Muscle layer of colon (tissue), 2 donors: ENCODE measurements at regions not wholly inside any gene's neighbourhood (a gene's known extent, or its start where the extent isn't known, plus 50 kb on each side); places are given as distances from the start of the nearest gene placed in this dataset.

ENCODE experiments used
- H3K27ac ChIP-seq: one replicate; pipeline ENCODE4 v1.7.0; 2013; ENCODE audit warnings: low read depth, mild to moderate bottlenecking, low read length, moderate library complexity
- H3K27me3 ChIP-seq, 2 donors: one replicate each; pipeline ENCODE4 v1.7.0; 2013; ENCODE audit warnings: low read length in 2 of 2, mild to moderate bottlenecking in 2 of 2; ENCODE audit not compliant: insufficient read depth in 2 of 2, control insufficient read depth in 1 of 2
- H3K36me3 ChIP-seq: one replicate; pipeline ENCODE4 v1.7.0; 2013; ENCODE audit warnings: mild to moderate bottlenecking, low read length; ENCODE audit not compliant: insufficient read depth
- H3K4me1 ChIP-seq: one replicate; pipeline ENCODE4 v1.7.0; 2013; ENCODE audit warnings: mild to moderate bottlenecking, low read length; ENCODE audit not compliant: insufficient read depth
- H3K4me3 ChIP-seq, 2 donors: one replicate each; pipeline ENCODE4 v1.7.0; 2013; ENCODE audit warnings: low read length in 2 of 2, low read depth in 1 of 2, mild to moderate bottlenecking in 1 of 2, moderate library complexity in 1 of 2
- H3K9ac ChIP-seq: one replicate; pipeline ENCODE4 v1.7.0; 2013; ENCODE audit warnings: low read length
- H3K9me3 ChIP-seq: one replicate; pipeline ENCODE4 v1.7.0; 2013; ENCODE audit warnings: mild to moderate bottlenecking, low read length
- donor health status: abdominal sarcoma.
- donor health status: Adenocarcinoma of cecum.

- Histone ChIP-seq H3K9ac (no peak overlapping the region), H3K27me3 (no peaks in the 10 kb centered on the region), H3K36me3 (no peaks in the 10 kb centered on the region), H3K4me3 (no peak overlapping the region), H3K27ac (no peak overlapping the region), H3K9me3 (no peaks in the 10 kb centered on the region), H3K4me1 (no peaks in the 10 kb centered on the region)
Measured at GRCh38 chr4:131251321-131251720, 1897.8 kb upstream of the PCDH10 start.

GRCh38 chr4:131257241-131257640 is 1891.9 kb upstream of the PCDH10 start:
- no peaks in the 10 kb centered on the region for H3K4me1 ChIP-seq
- no peaks in the 10 kb centered on the region for H3K27me3 ChIP-seq
- no peaks in the 10 kb centered on the region for H3K9me3 ChIP-seq
- no peak overlapping the region for H3K27ac ChIP-seq
- no peak overlapping the region for H3K4me3 ChIP-seq
- H3K36me3 ChIP-seq, result no peaks in the 10 kb centered on the region
- H3K9ac ChIP-seq, result no peak overlapping the region

GRCh38 chr4:131258361-131258760 is 1890.7 kb upstream of the PCDH10 start:
- Histone ChIP-seq H3K9me3 (no peaks in the 10 kb centered on the region), H3K4me1 (no peaks in the 10 kb centered on the region), H3K27me3 (no peaks in the 10 kb centered on the region), H3K27ac (no peak overlapping the region), H3K36me3 (no peaks in the 10 kb centered on the region), H3K4me3 (no peak overlapping the region), H3K9ac (no peak overlapping the region)

- Histone ChIP-seq H3K27me3 (no peaks in the 10 kb centered on the region), H3K27ac (no peak overlapping the region), H3K4me1 (no peaks in the 10 kb centered on the region), H3K36me3 (no peaks in the 10 kb centered on the region), H3K4me3 (no peak overlapping the region), H3K9me3 (no peaks in the 10 kb centered on the region), H3K9ac (no peak overlapping the region)
Measured at GRCh38 chr4:131288441-131288840, 1860.7 kb upstream of the PCDH10 start.

GRCh38 chr4:131296192-131296591 is 1852.9 kb upstream of the PCDH10 start:
- H3K9ac ChIP-seq, result no peak overlapping the region
- H3K4me3 ChIP-seq, result no peak overlapping the region
- no peaks in the 10 kb centered on the region for H3K36me3 ChIP-seq
- H3K27me3 ChIP-seq, result no peaks in the 10 kb centered on the region
- no peaks in the 10 kb centered on the region for H3K4me1 ChIP-seq
- no peaks in the 10 kb centered on the region for H3K9me3 ChIP-seq
- no peak overlapping the region for H3K27ac ChIP-seq

GRCh38 chr4:131302108-131302507 is 1847.0 kb upstream of the PCDH10 start:
- Histone ChIP-seq H3K27me3 (no peaks in the 10 kb centered on the region), H3K27ac (no peak overlapping the region), H3K4me3 (no peak overlapping the region), H3K4me1 (no peaks in the 10 kb centered on the region), H3K9me3 (no peaks in the 10 kb centered on the region), H3K9ac (no peak overlapping the region), H3K36me3 (no peaks in the 10 kb centered on the region)

GRCh38 chr4:131304686-131305085 is 1844.4 kb upstream of the PCDH10 start:
- H3K4me1 ChIP-seq, result no peaks in the 10 kb centered on the region
- H3K27me3 ChIP-seq, result no peaks in the 10 kb centered on the region
- no peak overlapping the region for H3K4me3 ChIP-seq
- no peak overlapping the region for H3K27ac ChIP-seq
- H3K9ac ChIP-seq, result no peak overlapping the region
- no peaks in the 10 kb centered on the region for H3K36me3 ChIP-seq
- no peaks in the 10 kb centered on the region for H3K9me3 ChIP-seq

GRCh38 chr4:131309628-131310027 is 1839.5 kb upstream of the PCDH10 start:
- H3K27ac ChIP-seq, result no peak overlapping the region
- H3K4me3 ChIP-seq, result no peak overlapping the region
- H3K9me3 ChIP-seq, result no peaks in the 10 kb centered on the region
- no peaks in the 10 kb centered on the region for H3K27me3 ChIP-seq
- H3K4me1 ChIP-seq, result no peaks in the 10 kb centered on the region
- H3K9ac ChIP-seq, result no peak overlapping the region
- H3K36me3 ChIP-seq, result no peaks in the 10 kb centered on the region

GRCh38 chr4:131316086-131316485 is 1833.0 kb upstream of the PCDH10 start:
- Histone ChIP-seq H3K4me1 (no peaks in the 10 kb centered on the region), H3K27me3 (no peaks in the 10 kb centered on the region), H3K9me3 (no peaks in the 10 kb centered on the region), H3K36me3 (no peaks in the 10 kb centered on the region), H3K9ac (no peak overlapping the region), H3K27ac (no peak overlapping the region), H3K4me3 (no peak overlapping the region)

- Histone ChIP-seq H3K4me3 (no peak overlapping the region), H3K9me3 (no peaks in the 10 kb centered on the region), H3K27ac (no peak overlapping the region), H3K27me3 (no peaks in the 10 kb centered on the region), H3K36me3 (no peaks in the 10 kb centered on the region), H3K4me1 (no peaks in the 10 kb centered on the region), H3K9ac (no peak overlapping the region)
Measured at GRCh38 chr4:131337936-131338335, 1811.2 kb upstream of the PCDH10 start.

- Histone ChIP-seq H3K9me3 (no peaks in the 10 kb centered on the region), H3K4me1 (no peaks in the 10 kb centered on the region), H3K36me3 (no peaks in the 10 kb centered on the region), H3K9ac (no peak overlapping the region), H3K4me3 (no peak overlapping the region), H3K27me3 (no peaks in the 10 kb centered on the region), H3K27ac (no peak overlapping the region)
Measured at GRCh38 chr4:131339137-131339536, 1810.0 kb upstream of the PCDH10 start.

- H3K27me3 ChIP-seq, result no peaks in the 10 kb centered on the region
- H3K4me1 ChIP-seq, result no peaks in the 10 kb centered on the region
- H3K36me3 ChIP-seq, result no peaks in the 10 kb centered on the region
- H3K4me3 ChIP-seq, result no peak overlapping the region
- no peaks in the 10 kb centered on the region for H3K9me3 ChIP-seq
- H3K9ac ChIP-seq, result no peak overlapping the region
- no peak overlapping the region for H3K27ac ChIP-seq
Measured at GRCh38 chr4:131344761-131345160, 1804.3 kb upstream of the PCDH10 start.
